Calu3 (cell line): ENCODE measurements at regions not wholly inside any gene's neighbourhood (a gene's known extent, or its start where the extent isn't known, plus 50 kb on each side); places are given as distances from the start of the nearest gene placed in this dataset.

Source experiments
- BruUV-seq: library from RNA; stranded (reverse); fragments of 400-500 nt; replicated peaks from 2 replicates; lab custom pipeline; 2021; lab: Mats Ljungman, UMichigan
- CTCF ChIA-PET: fragments of 300-600 bp; sonication (Branson Sonifier 250); formaldehyde crosslinking; loops from one replicate; lab custom pipeline; 2022; ENCODE audit warnings: antibody characterized with exemption; lab: Charles Lee
- DNase-seq: peaks from one replicate; pipeline ENCODE4 v3.0.0; 2022
- H3K27ac Mint-ChIP-seq: one replicate; pipeline ENCODE4 v1.8.0; 2022; ENCODE audit warnings: mixed read lengths; ENCODE audit not compliant: unreplicated experiment
- H3K27me3 Mint-ChIP-seq: one replicate; pipeline ENCODE4 v1.8.0; 2022; ENCODE audit warnings: mixed read lengths; ENCODE audit not compliant: unreplicated experiment
- H3K36me3 Mint-ChIP-seq: one replicate; pipeline ENCODE4 v1.8.0; 2022; ENCODE audit warnings: mild to moderate bottlenecking, moderate library complexity, mixed read lengths; ENCODE audit not compliant: insufficient read depth, unreplicated experiment
- H3K4me1 Mint-ChIP-seq: one replicate; pipeline ENCODE4 v1.8.0; 2022; ENCODE audit warnings: mild to moderate bottlenecking, low read depth, mixed read lengths; ENCODE audit not compliant: unreplicated experiment
- H3K4me3 Mint-ChIP-seq: one replicate; pipeline ENCODE4 v1.8.0; 2022; ENCODE audit warnings: mild to moderate bottlenecking, low read depth, moderate library complexity, mixed read lengths; ENCODE audit not compliant: unreplicated experiment
- H3K9me3 Mint-ChIP-seq: one replicate; pipeline ENCODE4 v1.8.0; 2022; ENCODE audit warnings: low read depth, mixed read lengths; ENCODE audit not compliant: unreplicated experiment
- intact Hi-C: fragments of 100-400 bp; cut with micrococcal nuclease; formaldehyde crosslinking; loops from one replicate; pipeline ENCODE4 v1.10.0; 2022; ENCODE audit not compliant: unreplicated experiment
- TF ChIP-seq, protein P1 (sequence below): fragments of 200-600 bp; IDR thresholded peaks from one replicate; pipeline ENCODE4 v1.8.0; 2022; ENCODE audit warnings: antibody characterized with exemption; ENCODE audit not compliant: unreplicated experiment

DNA sequence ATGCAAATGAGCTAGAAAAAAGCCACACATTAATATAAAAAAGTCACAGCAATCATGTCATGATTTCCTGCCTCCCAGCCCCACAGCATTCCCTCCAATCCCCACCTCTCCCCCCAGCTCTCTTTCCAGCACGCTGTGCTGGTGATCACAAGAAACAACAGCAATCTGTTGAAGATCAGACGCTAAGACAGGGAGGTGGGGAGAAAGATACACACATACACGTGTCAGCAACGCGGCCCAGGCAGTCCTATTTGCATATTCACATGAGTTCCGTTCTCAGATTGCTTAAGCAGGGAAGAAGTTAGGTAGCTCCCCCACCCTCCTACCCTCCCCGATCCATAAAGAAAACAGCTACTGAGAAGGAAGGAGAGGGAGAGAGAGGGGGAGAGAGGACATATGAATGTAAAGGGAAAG, 405.5 kb upstream of the PSMD7 start:
- no TSS peak for BruUV-seq
- Mint-ChIP-seq H3K4me3 (no peak overlapping the region), H3K27ac (no peak overlapping the region), H3K9me3 (no peaks in the 10 kb centered on the region), H3K4me1 (no peaks in the 10 kb centered on the region), H3K36me3 (no peaks in the 10 kb centered on the region), H3K27me3 (peaks cover 86% of the 10 kb centered on the region)
- TF ChIP-seq, protein P1, sequence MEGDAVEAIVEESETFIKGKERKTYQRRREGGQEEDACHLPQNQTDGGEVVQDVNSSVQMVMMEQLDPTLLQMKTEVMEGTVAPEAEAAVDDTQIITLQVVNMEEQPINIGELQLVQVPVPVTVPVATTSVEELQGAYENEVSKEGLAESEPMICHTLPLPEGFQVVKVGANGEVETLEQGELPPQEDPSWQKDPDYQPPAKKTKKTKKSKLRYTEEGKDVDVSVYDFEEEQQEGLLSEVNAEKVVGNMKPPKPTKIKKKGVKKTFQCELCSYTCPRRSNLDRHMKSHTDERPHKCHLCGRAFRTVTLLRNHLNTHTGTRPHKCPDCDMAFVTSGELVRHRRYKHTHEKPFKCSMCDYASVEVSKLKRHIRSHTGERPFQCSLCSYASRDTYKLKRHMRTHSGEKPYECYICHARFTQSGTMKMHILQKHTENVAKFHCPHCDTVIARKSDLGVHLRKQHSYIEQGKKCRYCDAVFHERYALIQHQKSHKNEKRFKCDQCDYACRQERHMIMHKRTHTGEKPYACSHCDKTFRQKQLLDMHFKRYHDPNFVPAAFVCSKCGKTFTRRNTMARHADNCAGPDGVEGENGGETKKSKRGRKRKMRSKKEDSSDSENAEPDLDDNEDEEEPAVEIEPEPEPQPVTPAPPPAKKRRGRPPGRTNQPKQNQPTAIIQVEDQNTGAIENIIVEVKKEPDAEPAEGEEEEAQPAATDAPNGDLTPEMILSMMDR: no peak
- no peak for DNase-seq
- intact Hi-C loops: no loop called here
- CTCF ChIA-PET: interaction anchor here (1.0 to 1.2 kb wide), 2 partner anchors 10 to 67 kb away, joined by 3 to 7 read pairs; no protein-coding TSS in a partner anchor

GRCh38 chr16:73890186-73891128, 406.2 kb upstream of the PSMD7 start:
- Mint-ChIP-seq H3K4me3 (no peak overlapping the region), H3K27ac (no peak overlapping the region), H3K27me3 (peaks cover 93% of the 10 kb centered on the region), H3K36me3 (no peaks in the 10 kb centered on the region), H3K9me3 (no peaks in the 10 kb centered on the region), H3K4me1 (no peaks in the 10 kb centered on the region)
- TF ChIP-seq, protein P1: no peak
- intact Hi-C loops: no loop called here
- DNase-seq: no peak
- no TSS peak for BruUV-seq
- CTCF ChIA-PET: interaction anchor here (1.0 to 1.2 kb wide), 2 partner anchors 11 to 68 kb away, joined by 3 to 7 read pairs; no protein-coding TSS in a partner anchor

GRCh38 chr16:73888840-73889490, 407.6 kb upstream of the PSMD7 start:
- H3K4me3 Mint-ChIP-seq: no peak overlapping the region
- no peaks in the 10 kb centered on the region for H3K9me3 Mint-ChIP-seq
- TF ChIP-seq, protein P1: no peak
- intact Hi-C loops: no loop called here
- peaks cover 88% of the 10 kb centered on the region for H3K27me3 Mint-ChIP-seq
- no TSS peak for BruUV-seq
- H3K27ac Mint-ChIP-seq: no peak overlapping the region
- H3K4me1 Mint-ChIP-seq: no peaks in the 10 kb centered on the region
- no peaks in the 10 kb centered on the region for H3K36me3 Mint-ChIP-seq
- CTCF ChIA-PET: no interaction called here
- DNase-seq: no peak

DNA sequence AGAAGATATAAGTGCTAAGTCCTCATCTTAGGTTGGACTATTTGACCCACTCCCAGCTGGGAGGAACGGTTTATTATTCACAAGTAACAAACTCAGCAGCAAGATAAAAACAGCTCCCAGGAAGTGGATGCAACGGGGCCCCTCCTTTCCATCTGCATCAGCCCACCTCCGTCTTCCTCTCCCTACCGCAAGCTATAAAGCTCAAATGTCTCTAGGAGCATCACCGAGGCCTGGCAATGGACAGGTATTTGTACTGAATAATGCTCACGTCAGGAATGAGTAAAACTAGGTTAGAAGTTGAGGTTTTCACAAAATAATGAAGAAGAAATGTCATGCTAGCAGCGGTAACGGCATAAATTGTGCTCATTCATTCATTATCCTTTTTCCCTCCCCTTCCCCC, 408.7 kb upstream of the PSMD7 start:
- BruUV-seq: no TSS peak
- H3K9me3 Mint-ChIP-seq: no peaks in the 10 kb centered on the region
- no peaks in the 10 kb centered on the region for H3K36me3 Mint-ChIP-seq
- CTCF ChIA-PET: no interaction called here
- peaks cover 91% of the 10 kb centered on the region for H3K27me3 Mint-ChIP-seq
- no peaks in the 10 kb centered on the region for H3K4me1 Mint-ChIP-seq
- intact Hi-C loops: no loop called here
- DNase-seq: no peak
- H3K27ac Mint-ChIP-seq: no peak overlapping the region
- H3K4me3 Mint-ChIP-seq: no peak overlapping the region
- TF ChIP-seq, protein P1: no peak
